GM18502 (cell line): ENCODE measurements at regions not wholly inside any gene's neighbourhood (a gene's known extent, or its start where the extent isn't known, plus 50 kb on each side); places are given as distances from the start of the nearest gene placed in this dataset.
"Not testable (repeated sequence)": the region's sequence is repeated elsewhere in the genome, so short reads cannot be mapped to it uniquely, and the experiment has no call there.

Experiments used
- ATAC-seq: cut with Tn5 transposase; IDR thresholded peaks from one replicate; pipeline ENCODE4 v1.9.1; 2021; ENCODE audit warnings: mild to moderate bottlenecking; ENCODE audit not compliant: unreplicated experiment, poor library complexity

DNA sequence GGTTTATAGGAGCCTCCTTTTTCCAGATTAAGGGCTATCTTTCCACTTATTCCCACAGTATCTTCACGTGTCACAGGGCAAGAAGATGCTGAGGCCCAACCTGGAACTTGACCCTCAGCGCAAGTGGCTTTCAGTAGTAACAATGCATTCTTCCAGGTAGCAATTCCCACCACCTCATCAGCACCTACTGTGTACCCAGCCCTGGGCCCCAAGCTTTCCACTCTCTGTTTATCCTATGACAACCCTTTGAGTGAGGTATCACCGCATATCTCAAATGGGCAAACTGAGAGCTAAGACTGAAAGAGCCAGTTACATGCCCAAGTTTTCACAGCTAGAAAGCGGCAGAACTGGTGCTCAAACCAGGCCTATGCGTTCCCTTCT, 88.2 kb downstream of the CPN2 start:
- no peak for ATAC-seq

DNA sequence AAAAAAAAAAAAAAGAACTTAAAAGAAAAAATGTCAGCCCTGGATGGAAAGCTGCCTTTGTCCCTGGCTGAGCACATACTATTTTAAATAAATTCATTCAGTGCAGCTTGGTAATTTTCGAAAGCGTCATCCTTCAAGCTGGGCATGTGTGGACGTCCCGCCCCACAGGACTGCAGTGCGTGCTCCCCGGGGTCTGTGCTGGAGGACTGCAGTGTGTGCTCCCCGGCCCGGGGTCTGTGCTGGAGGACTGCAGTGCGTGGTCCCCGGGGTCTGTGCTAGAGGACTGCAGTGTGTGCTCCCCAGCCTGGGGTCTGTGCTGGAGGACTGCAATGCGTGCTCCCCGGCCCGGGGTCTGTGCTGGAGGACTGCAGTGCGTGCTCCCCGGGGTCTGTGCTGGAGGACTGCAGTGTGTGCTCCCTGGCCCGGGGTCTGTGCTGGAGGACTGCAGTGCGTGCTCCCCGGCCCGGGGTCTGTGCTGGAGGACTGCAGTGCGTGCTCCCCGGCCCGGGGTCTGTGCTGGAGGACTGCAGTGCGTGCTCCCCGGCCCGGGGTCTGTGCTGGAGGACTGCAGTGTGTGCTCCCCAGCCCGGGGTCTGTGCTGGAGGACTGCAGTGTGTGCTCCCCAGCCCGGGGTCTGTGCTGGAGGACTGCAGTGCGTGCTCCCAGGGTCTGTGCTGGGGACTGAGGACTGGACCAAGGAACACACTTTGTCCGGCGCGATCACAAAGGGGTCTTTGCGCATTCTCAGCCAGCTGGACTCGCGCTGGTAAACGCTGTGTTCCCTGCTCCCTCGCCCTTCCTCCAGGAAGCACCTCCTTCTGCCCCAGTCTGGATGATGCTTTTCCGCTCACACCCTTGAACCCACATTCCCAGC, 86.3 kb downstream of the CPN2 start:
- not testable (repeated sequence) for ATAC-seq

DNA sequence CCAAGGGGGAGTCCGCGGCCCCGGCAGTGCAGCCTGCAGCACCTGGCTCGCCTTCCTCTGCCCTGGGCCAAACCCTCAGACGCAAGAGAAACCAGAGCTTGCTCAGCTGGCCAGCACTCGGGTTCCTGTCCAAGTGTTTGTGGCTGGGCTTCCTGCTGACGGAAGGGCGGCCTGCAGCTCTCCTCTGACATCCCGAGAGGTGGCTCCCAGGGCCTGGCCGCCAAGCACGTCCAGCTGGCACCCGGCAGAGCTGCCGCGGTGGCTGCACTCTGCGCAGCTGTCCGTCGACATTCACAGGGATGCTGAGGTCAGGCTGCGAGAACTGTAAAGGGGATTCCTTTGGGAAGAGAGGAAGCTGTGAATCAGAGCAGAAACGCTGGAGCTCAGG, 85.6 kb downstream of the CPN2 start:
- ATAC-seq = no peak

DNA sequence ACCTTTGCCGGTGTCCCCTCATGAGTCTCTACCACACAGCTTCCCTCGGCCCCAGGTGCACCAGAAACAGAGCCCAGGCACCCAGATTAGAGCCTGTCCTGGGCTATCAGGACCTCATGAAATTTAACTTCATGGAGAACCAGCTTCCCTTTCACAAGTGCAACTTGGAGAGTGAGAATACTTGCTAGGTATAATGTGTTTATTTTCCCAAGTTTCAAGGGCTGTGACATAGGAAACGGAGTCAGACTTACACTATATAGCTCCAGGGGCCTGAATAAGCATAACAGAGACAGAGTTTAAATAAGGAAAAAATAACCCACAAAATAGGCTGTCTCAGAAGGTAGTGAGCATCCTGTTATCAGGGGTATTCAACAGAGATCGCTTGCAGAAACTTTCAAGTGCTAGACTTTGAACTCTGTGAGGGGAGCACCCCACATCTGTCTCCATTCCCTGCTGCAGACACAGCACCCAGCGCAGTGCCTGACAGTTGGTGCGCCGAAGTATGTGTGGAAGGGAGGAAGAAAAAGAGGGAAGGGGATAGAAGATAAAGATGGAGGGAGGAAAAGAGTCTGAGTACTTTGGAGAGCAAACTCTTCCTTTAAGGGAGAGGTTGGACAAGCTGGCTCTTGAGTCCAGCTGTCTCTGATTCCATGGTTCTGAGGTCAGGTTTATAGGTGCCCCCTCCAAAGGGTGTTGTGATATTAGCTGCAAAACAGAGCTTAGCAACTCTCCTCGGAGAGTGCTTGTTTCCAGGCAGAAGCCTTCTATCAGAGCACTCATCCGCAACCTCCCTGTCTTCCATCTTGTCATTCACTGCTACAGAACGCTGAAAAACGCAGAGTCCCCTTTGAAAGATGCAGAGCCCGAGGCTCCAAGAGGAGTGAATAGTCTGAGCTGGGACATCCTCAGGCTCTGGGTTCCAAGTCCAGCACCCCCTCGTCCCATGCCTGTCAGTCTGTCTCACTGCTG, 84.8 kb downstream of the CPN2 start:
- no peak for ATAC-seq

DNA sequence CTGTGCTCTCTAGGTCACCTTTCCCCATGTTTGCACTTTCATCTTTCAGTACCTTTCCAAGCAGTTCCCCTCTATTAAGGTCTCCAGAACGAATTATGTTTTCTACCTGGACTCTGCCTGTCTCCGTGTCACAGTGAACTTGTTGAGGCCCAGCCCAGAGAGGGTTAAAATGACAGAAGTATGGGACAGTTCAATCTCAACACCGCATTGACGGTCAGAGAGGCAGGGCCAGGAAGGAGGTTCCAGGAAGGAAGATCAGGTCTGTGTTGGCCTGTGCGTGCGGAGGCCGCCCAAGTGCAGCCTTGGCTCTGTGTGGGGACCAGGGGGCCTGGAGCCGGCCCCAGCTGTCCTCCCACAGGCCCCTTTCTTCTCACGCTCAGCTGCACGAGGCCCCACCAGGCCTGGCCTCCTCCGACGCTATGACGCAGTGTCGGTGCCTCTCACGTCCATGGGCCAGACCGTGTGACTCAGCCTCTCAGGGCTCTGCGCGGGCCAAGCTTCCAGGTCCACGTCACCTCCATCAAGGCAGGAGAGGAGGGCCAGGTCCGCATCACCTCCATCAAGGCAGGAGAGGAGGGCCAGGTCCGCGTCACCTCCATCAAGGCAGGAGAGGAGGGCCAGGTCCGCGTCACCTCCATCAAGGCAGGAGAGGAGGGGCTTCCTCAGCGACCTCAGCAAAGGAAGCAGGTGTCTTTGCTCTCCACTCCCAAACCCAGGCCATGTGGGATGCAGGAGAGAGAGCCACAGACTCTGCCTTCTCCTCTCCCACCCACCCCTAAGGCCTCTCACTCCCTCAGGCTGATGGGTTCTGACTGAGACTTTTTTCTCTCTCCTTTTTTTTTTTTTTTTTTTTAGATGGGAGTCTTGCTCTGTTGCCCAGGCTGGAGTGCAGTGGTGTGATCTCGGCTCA, 83.1 kb downstream of the CPN2 start:
- no peak for ATAC-seq

DNA sequence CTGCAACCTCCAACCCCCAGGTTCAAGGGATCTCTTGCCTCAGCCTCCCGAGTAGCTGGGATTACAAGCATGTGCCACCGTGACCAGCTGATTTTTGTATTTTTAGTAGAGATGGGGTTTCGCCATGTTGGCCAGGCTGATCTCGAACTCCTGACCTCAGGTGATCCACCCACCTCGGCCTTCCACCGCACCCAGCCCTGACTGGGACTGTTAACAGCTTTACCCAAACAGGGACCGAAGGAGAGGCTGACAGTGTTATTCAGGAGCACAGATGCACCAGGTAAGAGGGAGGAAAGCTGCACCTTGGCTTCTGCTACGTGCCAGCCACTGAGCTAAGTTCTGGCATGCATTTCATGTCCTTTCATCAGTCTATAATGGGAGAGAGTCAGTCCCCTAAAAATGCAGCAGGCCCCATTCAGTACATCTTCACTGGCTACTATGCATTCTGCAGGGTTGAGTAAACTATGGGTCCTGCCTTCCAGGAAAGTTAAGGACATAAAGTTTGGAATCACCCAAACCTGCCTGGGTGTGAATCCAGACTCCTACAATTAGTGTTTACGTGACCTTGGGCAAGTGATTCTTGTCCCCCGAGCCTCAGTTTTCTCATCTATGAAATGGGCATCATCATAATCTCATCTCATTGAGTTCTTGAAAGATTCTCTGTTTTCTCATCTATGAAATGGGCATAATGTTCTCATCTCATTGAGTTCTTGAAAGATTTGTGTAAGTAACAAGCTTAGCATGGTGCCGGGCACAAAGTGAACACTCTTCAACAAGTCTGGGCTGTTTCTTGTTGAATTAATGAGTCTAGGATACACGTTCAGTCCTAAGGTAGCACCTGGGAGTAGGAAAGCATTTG, 82.2 kb downstream of the CPN2 start:
- no peak for ATAC-seq

GRCh38 chr3:194269610-194270145, 81.5 kb downstream of the CPN2 start:
- no peak for ATAC-seq

DNA sequence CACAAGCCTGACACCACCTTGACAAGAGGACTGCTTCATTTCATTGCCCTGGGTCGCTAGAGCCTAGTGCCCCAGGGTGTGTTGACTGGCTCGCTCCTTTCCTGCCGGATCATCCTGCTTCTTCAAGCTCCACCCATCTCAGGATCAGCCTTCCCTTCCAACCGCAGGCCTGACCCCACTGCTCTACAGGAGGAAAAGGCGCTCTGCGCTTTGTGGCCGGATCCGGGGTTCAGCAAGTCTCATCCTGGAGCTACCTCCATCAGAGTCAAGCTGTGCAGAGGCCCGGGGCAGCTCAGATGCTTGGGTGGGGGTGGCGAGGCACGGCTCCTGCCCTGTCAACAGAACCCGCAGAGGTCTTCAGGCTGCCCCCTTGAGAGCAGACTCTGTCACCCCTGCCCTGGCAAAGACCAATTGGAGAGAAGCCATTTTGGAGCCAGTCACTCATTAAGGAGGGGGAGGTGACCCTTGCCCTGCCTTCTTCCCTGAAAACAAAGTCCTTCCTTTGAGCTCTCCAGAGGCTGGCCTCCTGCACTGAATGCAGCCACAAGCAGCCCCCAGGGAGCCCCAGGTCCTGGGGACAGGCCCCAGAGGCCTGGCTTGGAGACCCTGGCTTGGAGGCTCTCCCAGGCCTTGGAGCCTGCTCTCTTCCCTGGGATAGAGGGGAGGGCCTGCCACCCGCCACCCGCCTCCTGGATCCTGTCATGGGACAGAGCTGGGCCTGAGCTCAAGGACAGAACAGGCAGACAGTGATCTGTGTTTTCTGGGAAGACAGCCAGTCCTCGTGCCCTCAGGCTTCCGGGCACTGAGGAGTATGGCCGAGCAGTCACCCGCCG, 80.3 kb downstream of the CPN2 start:
- no peak for ATAC-seq

- ATAC-seq = no peak
These were observed 79.6 kb downstream of the CPN2 start for GRCh38 chr3:194271460-194272035.

DNA sequence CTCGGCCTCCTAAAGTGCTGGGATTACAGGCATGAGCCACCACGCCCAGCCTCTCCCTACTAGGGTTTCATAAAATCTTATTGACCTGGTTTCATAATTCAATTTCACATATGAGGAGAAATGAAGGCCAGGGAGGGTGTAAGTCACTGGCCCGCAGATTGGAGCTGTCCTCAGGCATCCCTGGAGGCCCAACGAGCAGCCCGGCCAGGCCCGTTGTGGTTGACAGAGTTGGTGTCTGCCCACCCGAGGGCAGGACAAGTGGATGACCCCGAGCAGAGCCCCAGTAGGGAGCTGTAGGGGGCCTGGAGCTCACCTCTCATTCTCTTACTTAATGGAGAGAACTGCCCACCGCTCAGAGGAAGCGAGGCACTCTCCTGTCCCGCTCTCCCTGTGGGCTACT, 78.9 kb downstream of the CPN2 start:
- ATAC-seq = no peak

DNA sequence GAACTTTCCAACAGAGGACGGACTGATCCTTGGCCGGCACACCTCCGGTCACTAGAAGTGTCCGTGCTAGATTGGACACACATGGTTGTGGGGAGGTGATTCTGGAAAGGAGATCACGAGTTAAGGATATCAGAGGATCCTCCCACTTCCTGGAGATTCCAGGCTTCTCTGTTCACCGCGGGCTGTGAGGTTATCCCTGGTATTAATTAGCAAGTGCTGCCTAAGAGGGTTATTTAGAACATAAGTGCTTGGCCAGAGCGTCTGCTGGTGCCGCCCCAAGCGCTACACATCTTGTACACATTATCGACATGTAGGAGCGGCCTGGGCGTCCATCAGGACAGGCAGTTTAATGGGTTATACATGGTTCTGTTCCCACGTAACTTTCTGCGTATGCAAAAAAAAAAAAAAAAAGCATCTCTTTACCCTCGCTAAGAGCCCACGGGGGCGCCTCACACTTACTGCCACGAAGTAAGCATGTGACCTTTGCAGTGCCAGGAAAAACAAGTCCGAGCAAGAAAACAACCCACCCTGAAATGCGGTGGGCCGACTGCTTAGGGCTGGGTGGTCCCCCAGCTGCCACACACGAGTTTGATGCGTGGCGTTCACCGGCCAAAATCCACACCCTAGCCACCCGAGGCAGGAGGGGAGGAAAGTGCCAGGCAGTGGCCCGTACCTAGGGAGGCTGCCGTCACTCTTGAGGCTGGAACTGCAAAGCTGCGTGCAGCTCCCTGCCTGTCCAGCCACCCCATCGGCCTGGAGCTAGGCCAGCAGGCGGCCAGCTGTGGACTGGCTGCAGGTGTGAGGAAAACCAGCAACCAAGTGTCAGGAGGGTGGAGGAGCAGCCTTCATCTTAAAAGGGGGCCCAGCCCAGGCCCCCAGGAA, 78.0 kb downstream of the CPN2 start:
- no peak for ATAC-seq

DNA sequence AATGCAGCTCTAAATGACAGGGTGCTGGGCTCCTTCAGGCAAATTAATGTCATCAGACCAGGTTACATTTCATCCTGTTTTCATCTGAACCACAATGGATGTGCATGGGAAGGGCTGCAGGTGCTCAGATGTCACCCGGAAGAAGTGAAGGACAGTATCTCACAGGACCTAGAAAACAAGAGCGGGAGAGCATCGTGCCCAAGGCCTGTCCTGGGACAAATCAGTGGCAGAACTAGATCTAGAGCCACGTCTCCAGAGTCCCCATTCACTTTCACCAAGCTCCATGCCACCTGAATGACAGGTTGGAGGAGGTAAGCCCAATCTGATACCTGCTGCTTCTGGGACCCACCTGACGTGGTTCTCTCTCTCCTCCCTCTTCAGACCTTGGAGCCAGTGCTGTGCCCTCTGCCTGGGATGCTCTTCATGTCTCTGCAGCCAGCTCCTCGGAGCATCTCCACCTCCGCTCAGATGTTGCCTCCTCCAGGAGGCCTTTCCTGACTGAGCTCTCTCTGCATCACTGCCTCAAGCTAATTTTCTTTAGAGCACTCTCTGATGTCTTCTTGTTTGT, 77.3 kb downstream of the CPN2 start:
- no peak for ATAC-seq

DNA sequence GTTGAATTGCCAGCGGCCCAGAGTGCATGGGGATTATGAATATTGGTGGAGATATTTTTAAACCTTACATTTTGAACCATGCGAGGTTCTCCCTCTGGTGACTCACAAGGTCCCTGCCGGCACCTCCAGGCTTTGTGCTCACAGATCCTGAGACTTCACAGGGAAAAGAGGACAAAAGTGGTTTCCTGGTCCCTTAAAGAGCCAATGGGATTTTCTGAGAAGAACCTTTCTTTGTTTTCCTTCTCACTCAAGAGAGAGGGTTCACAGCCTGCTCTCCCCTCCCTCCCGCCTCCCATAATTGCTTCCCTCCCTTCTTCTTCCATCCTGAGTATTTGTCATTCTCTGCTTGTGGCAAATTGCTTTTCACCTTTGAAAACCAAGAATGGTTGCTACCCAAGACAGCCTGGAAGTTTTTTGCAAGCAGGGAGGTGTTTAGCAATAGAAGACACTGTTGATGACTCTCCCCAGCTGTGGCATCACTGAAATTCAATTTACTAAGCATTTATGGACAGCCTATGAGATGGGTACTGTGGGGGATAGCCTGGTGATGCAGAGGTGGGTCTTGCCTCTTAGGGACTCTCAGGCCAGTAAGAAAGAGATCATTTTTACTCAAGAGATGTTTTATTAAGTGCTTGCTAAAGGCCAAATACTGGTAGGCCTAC, 76.6 kb downstream of the CPN2 start:
- ATAC-seq = no peak

GRCh38 chr3:194275291-194275690, 75.8 kb downstream of the CPN2 start:
- no peak for ATAC-seq

DNA sequence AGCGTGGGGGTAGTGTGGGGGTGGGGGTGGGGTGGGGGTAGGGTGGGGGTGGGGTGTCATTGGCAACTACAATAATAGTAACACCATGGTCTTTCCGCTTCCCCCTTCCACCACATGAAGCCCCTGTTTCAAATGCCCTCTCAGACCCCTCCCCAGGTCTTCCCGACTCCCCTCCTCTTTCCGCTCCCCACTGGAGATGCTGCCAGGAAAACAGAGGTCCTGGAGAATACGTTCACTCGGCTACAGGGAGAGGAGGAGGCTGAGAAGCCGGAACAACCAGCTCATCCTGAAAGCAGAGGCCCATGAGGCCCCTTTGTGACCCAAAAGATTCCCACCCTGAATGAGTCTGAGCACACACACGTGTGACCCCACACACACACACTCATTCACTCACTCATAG, 75.4 kb downstream of the CPN2 start:
- no peak for ATAC-seq

DNA sequence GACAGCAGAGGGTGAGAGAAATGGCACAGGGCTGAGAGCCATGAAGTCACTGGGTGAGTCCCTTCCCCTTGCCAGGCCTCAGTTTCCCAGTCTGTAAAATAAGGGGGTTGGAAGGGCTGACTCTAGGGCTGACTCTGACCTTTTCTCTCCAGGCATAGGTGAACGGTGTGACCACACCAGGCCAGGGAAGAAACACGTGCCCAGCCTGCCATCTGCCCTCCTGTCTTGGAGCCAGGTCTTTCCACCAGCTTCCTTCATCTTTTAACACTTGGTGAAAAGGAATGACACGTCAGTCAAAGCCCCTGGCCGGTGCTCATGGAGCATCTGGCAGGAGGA, 74.4 kb downstream of the CPN2 start:
- ATAC-seq = no peak
